ENCODE measurements at regions not wholly inside any gene's neighbourhood (a gene's known extent, or its start where the extent isn't known, plus 50 kb on each side); places are given as distances from the start of the nearest gene placed in this dataset.

GRCh38 chr1:57784356-57784755 is 360.5 kb upstream of the DAB1 start:
- TF ChIP-seq ZFX (IDR thresholded peaks at IDR 0.05) (no peak), CTCF (IDR thresholded peaks at IDR 0.05 in 2 of 3, conservative IDR thresholded peaks at IDR 0.05 in 1 of 3; ENCODE audit: borderline replicate concordance in 1 of 3, insufficient read depth in 1 of 3, low read depth in 2 of 3, low read length in 2 of 3) (no peak), YY1 (IDR thresholded peaks at IDR 0.05; ENCODE audit: extremely low read depth, insufficient replicate concordance, low read depth, low read length) (no peak), SP1 (IDR thresholded peaks at IDR 0.05; ENCODE audit: low read depth) (no peak), ELF1 (IDR thresholded peaks at IDR 0.05; ENCODE audit: borderline replicate concordance, low read depth) (no peak), EZH2 (IDR thresholded peaks at IDR 0.05) (no peak), EZH2phosphoT487 (IDR thresholded peaks at IDR 0.05; ENCODE audit: borderline replicate concordance) (no peak), REST (IDR thresholded peaks at IDR 0.05; ENCODE audit: low read depth) (no peak), EGR1 (IDR thresholded peaks at IDR 0.05; ENCODE audit: low read depth) (no peak), POLR2AphosphoS5 (IDR thresholded peaks at IDR 0.05; ENCODE audit: low read depth, low read length) (no peak)
